ENCODE measurements at regions not wholly inside any gene's neighbourhood (a gene's known extent, or its start where the extent isn't known, plus 50 kb on each side); places are given as distances from the start of the nearest gene placed in this dataset.

- TF ChIP-seq, protein P1, sequence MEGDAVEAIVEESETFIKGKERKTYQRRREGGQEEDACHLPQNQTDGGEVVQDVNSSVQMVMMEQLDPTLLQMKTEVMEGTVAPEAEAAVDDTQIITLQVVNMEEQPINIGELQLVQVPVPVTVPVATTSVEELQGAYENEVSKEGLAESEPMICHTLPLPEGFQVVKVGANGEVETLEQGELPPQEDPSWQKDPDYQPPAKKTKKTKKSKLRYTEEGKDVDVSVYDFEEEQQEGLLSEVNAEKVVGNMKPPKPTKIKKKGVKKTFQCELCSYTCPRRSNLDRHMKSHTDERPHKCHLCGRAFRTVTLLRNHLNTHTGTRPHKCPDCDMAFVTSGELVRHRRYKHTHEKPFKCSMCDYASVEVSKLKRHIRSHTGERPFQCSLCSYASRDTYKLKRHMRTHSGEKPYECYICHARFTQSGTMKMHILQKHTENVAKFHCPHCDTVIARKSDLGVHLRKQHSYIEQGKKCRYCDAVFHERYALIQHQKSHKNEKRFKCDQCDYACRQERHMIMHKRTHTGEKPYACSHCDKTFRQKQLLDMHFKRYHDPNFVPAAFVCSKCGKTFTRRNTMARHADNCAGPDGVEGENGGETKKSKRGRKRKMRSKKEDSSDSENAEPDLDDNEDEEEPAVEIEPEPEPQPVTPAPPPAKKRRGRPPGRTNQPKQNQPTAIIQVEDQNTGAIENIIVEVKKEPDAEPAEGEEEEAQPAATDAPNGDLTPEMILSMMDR (IDR thresholded peaks at IDR 0.05 in 8 of 11, conservative IDR thresholded peaks at IDR 0.05 in 3 of 11): no peak
- TF ChIP-seq POLR2AphosphoS5 (IDR thresholded peaks at IDR 0.05): no peak
Observed at GRCh38 chr21:35602811-35603362, 457.4 kb downstream of the SETD4 start.

All from spleen (tissue), 7 donors.